Spinal cord (tissue), 9 donors: ENCODE measurements at regions not wholly inside any gene's neighbourhood (a gene's known extent, or its start where the extent isn't known, plus 50 kb on each side); places are given as distances from the start of the nearest gene placed in this dataset.
A peak's percentile ranks its signal among the peaks of the same experiment; 100 is the strongest.

Experiments
- DNase-seq, 6 donors: peaks; one replicate each; pipeline versions ENCODE4 v3.0.0 to v3.0.0-alpha.2; 2013 to 2015; ENCODE audit warnings: low spot score in 6 of 6, low read depth in 4 of 6
- H3K27ac ChIP-seq: one replicate; pipeline ENCODE4 v1.5.1; 2013; ENCODE audit warnings: low read depth, low read length, control low read depth
- H3K27me3 ChIP-seq: one replicate; pipeline ENCODE4 v1.6.1; 2013; ENCODE audit warnings: low read length; ENCODE audit not compliant: control insufficient read depth, insufficient read depth
- H3K36me3 ChIP-seq: one replicate; pipeline ENCODE4 v1.6.1; 2013; ENCODE audit warnings: low read length; ENCODE audit not compliant: control insufficient read depth, insufficient read depth
- H3K4me1 ChIP-seq: one replicate; pipeline ENCODE4 v1.6.1; 2013; ENCODE audit warnings: low read length; ENCODE audit not compliant: control insufficient read depth, insufficient read depth
- H3K4me3 ChIP-seq: one replicate; pipeline ENCODE4 v1.5.1; 2013; ENCODE audit warnings: low read depth, low read length, control low read depth
- H3K9me3 ChIP-seq: one replicate; pipeline ENCODE4 v1.6.1; 2013; ENCODE audit warnings: low read length; ENCODE audit not compliant: control insufficient read depth, insufficient read depth
- WGBS: methylation state at CpG from one replicate; pipeline ENCODE4 v1.1.5; 2013; ENCODE audit warnings: missing lambda C conversion rate; ENCODE audit not compliant: insufficient coverage; 5-methylcytosine and 5-hydroxymethylcytosine counted together
- donor health status: healthy.

GRCh38 chr11:119501777-119502405, 78.9 kb upstream of the THY1 start:
- Histone ChIP-seq H3K27ac (no peak overlapping the region), H3K4me1 (peaks cover 13% of the 10 kb centered on the region), H3K27me3 (no peaks in the 10 kb centered on the region), H3K36me3 (no peaks in the 10 kb centered on the region), H3K9me3 (no peaks in the 10 kb centered on the region), H3K4me3 (no peak overlapping the region)
- WGBS: 38% methylated on average over 15 of the region's 21 CpGs
- peak in 1 of 6 donors; percentile 47 for DNase-seq

- H3K27ac ChIP-seq: no peak overlapping the region
- DNase-seq: no peak
- peaks cover 13% of the 10 kb centered on the region for H3K4me1 ChIP-seq
- no peak overlapping the region for H3K4me3 ChIP-seq
- no peaks in the 10 kb centered on the region for H3K9me3 ChIP-seq
- 97% methylated on average over 4 of the region's 8 CpGs for WGBS
- no peaks in the 10 kb centered on the region for H3K36me3 ChIP-seq
- no peaks in the 10 kb centered on the region for H3K27me3 ChIP-seq
Observed at GRCh38 chr11:119497717-119498116, 74.7 kb upstream of the THY1 start.

- no CpG with 5 or more reads among the region's 2 CpGs for WGBS
- DNase-seq: no peak
- Histone ChIP-seq H3K27ac (no peak overlapping the region), H3K9me3 (no peaks in the 10 kb centered on the region), H3K36me3 (no peaks in the 10 kb centered on the region), H3K4me3 (no peak overlapping the region), H3K27me3 (no peaks in the 10 kb centered on the region), H3K4me1 (peaks cover 15% of the 10 kb centered on the region)
Observed at GRCh38 chr11:119496997-119497396, 74.0 kb upstream of the THY1 start.

GRCh38 chr11:119496469-119496868, 73.5 kb upstream of the THY1 start:
- Histone ChIP-seq H3K36me3 (no peaks in the 10 kb centered on the region), H3K4me3 (no peak overlapping the region), H3K4me1 (peaks cover 20% of the 10 kb centered on the region), H3K27ac (no peak overlapping the region), H3K9me3 (no peaks in the 10 kb centered on the region), H3K27me3 (no peaks in the 10 kb centered on the region)
- peak in 1 of 6 donors; percentile 59 for DNase-seq
- 68% methylated on average over 7 of the region's 9 CpGs for WGBS

- Histone ChIP-seq H3K27me3 (no peaks in the 10 kb centered on the region), H3K4me1 (peaks cover 22% of the 10 kb centered on the region), H3K27ac (no peak overlapping the region), H3K9me3 (no peaks in the 10 kb centered on the region), H3K4me3 (no peak overlapping the region), H3K36me3 (no peaks in the 10 kb centered on the region)
- no peak for DNase-seq
- 37% methylated on average over 3 of the region's 4 CpGs for WGBS
Observed at GRCh38 chr11:119493712-119494111, 70.7 kb upstream of the THY1 start.

GRCh38 chr11:119491753-119492510, 69.0 kb upstream of the THY1 start:
- no peak overlapping the region for H3K4me3 ChIP-seq

GRCh38 chr11:119490253-119491006, 67.5 kb upstream of the THY1 start:
- Histone ChIP-seq H3K9me3 (no peaks in the 10 kb centered on the region), H3K27ac (no peak overlapping the region), H3K4me3 (no peak overlapping the region), H3K36me3 (no peaks in the 10 kb centered on the region), H3K27me3 (no peaks in the 10 kb centered on the region), H3K4me1 (peaks cover 14% of the 10 kb centered on the region)
- DNase-seq: no peak
- WGBS: 90% methylated on average over 24 of the region's 24 CpGs

More at GRCh38 chr11:119491753-119492510, 69.0 kb upstream of the THY1 start:
- Histone ChIP-seq H3K36me3 (no peaks in the 10 kb centered on the region), H3K9me3 (no peaks in the 10 kb centered on the region), H3K4me1 (peaks cover 14% of the 10 kb centered on the region), H3K27me3 (no peaks in the 10 kb centered on the region), H3K27ac (no peak overlapping the region)
- WGBS: 31% methylated on average over 9 of the region's 17 CpGs
- DNase-seq: peak in 3 of 6 donors; percentile 36 to 92 (median 86)

- no peaks in the 10 kb centered on the region for H3K9me3 ChIP-seq
- peaks cover 14% of the 10 kb centered on the region for H3K4me1 ChIP-seq
- H3K27me3 ChIP-seq: no peaks in the 10 kb centered on the region
- WGBS: 89% methylated on average over 2 of the region's 3 CpGs
- DNase-seq: no peak
- H3K27ac ChIP-seq: no peak overlapping the region
- no peak overlapping the region for H3K4me3 ChIP-seq
- H3K36me3 ChIP-seq: no peaks in the 10 kb centered on the region
Observed at GRCh38 chr11:119489087-119489486, 66.1 kb upstream of the THY1 start.

- WGBS: 77% methylated on average over 7 of the region's 9 CpGs
- Histone ChIP-seq H3K27me3 (no peaks in the 10 kb centered on the region), H3K36me3 (no peaks in the 10 kb centered on the region), H3K9me3 (no peaks in the 10 kb centered on the region), H3K27ac (no peak overlapping the region), H3K4me1 (peaks cover 21% of the 10 kb centered on the region), H3K4me3 (no peak overlapping the region)
- no peak for DNase-seq
Observed at GRCh38 chr11:119488256-119488995, 65.5 kb upstream of the THY1 start.
